ENCODE measurements at regions not wholly inside any gene's neighbourhood (a gene's known extent, or its start where the extent isn't known, plus 50 kb on each side); places are given as distances from the start of the nearest gene placed in this dataset.
A peak's percentile ranks its signal among the peaks of the same experiment; 100 is the strongest.

DNA sequence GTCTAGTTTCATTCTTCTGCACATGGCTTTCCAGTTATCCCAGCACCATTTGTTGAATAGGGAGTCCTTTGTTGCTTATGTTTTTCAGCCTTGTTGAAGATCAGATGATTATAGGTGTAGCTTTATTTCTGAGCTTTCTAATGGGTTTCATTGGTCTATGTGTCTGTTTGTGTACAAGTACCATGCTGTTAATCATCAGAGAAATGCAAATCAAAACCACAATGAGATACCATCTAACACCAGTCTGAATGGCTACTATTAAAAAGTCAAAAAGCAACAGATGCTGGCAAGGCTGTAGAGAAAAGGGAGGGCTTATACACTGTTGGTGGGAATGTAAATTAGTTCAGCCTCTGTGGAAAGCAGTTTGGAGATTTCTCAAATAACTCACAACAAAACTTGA lies 321.5 kb upstream of the PTBP2 start:
- Histone ChIP-seq H3K27ac (no peak overlapping the region), H3K4me3 (no peak overlapping the region)
- TF ChIP-seq, protein P1, sequence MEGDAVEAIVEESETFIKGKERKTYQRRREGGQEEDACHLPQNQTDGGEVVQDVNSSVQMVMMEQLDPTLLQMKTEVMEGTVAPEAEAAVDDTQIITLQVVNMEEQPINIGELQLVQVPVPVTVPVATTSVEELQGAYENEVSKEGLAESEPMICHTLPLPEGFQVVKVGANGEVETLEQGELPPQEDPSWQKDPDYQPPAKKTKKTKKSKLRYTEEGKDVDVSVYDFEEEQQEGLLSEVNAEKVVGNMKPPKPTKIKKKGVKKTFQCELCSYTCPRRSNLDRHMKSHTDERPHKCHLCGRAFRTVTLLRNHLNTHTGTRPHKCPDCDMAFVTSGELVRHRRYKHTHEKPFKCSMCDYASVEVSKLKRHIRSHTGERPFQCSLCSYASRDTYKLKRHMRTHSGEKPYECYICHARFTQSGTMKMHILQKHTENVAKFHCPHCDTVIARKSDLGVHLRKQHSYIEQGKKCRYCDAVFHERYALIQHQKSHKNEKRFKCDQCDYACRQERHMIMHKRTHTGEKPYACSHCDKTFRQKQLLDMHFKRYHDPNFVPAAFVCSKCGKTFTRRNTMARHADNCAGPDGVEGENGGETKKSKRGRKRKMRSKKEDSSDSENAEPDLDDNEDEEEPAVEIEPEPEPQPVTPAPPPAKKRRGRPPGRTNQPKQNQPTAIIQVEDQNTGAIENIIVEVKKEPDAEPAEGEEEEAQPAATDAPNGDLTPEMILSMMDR (IDR thresholded peaks at IDR 0.05): no peak
- DNase-seq (ENCODE audit: low spot score): no peak

DNA sequence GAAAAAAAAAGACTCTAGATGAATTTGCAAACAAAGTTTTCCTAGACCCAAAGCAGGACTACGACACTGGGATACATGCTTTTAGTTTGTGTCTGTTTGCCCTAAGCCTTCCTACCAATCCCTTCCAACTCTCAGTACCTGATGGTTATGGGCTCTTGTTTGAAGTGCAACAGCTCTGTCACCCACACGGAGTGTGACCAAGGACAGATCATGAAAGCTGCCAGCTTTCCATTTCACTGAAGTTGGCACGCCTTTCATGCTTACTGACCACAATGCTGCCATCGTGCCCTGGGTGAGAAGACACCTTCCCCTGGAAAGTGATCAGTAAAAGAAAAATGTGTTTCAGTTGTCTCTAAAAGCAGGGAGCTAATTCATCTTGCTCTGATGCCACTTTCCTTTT lies 312.5 kb upstream of the PTBP2 start:
- DNase-seq (ENCODE audit: low spot score): no peak
- TF ChIP-seq, protein P1 (IDR thresholded peaks at IDR 0.05): no peak
- Histone ChIP-seq H3K27ac (no peak overlapping the region), H3K4me3 (no peak overlapping the region)

DNA sequence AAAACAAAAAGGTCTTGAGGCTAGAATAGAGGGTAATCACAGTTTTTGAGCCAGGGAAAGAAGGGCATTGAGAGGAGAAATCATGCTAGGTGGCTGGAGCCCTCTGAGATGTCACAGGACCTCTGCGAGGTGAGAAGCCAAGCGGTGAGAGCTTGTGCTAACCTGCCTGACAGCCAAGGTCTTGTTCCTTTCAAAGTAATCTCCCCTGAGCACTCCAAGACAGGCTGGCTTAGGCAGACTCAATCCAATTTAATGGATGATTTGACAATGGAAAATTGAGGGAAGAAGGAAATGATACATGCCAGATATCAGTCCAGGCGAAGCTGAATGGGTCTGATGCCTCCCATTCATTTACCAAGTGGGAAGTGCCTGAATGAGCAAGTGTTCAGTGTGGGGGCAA lies 311.9 kb upstream of the PTBP2 start:
- H3K4me3 ChIP-seq: no peak overlapping the region
- TF ChIP-seq, protein P1 (IDR thresholded peaks at IDR 0.05): no peak
- no peak overlapping the region for H3K27ac ChIP-seq
- no peak for DNase-seq (ENCODE audit: low spot score)

DNA sequence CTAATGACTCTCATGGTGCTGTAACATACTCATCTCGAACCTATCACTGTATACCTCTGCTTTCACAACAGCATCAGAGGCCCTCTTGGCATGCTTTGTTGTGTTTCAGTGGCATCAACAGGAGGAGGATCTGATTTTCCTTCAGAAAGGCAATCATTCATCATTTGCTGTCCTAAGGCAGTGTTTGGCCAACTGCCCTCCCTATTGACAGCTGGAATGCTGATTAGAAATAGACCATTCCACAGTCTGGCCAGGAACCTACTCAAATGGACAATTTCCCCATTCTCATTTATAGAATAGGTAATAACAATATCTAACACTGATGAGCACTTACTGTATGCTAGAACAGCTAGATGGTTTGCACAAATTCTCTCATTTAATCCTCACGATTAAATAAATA lies 310.6 kb upstream of the PTBP2 start:
- DNase-seq (ENCODE audit: low spot score): no peak
- Histone ChIP-seq H3K27ac (no peak overlapping the region), H3K4me3 (no peak overlapping the region)
- TF ChIP-seq, protein P1 (IDR thresholded peaks at IDR 0.05): no peak

DNA sequence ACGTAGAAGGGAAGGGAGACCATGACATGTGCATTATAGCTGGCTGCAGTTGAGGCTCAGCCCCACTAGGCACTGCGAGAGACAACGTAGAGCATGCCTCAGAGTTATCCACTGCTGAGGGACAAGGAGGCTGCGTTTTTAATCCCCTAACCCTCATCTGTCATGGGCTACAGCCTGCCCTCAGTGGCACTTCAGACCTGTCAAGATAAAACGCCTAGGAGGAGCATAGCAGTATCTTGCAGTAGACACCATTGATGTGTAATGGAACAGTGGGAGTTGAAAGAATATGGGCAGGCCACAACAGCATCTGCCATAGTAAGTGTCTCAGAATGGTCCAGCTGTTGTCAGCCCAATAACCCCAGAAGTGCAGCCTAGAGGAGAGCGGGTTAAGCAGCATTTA lies 307.0 kb upstream of the PTBP2 start:
- Histone ChIP-seq H3K27ac (no peak overlapping the region), H3K4me3 (no peak overlapping the region)
- TF ChIP-seq, protein P1 (IDR thresholded peaks at IDR 0.05): no peak
- DNase-seq (ENCODE audit: low spot score): no peak

DNA sequence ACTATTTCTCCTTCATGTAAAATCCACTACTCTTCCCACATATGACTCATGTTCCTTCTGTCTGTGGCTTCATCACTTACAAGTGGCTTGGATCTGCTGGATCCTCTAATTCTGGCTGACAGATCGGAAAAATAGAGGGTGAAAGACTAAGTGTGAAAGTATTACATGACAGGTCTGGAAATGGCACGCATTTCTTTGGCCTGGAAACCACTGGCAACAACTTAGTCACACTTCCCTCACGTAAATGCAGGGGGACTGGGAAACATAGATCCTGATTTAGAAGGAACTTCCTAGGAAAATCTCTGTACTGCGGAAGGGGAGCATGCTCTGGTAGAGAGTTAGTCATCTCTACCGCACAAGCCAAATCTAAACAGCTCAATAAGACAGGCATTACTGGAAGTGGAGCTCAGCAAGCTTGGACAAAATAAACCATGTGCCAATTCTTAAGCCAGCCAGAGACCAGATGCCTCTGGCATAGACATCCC lies 305.4 kb upstream of the PTBP2 start:
- TF ChIP-seq, protein P1 (IDR thresholded peaks at IDR 0.05): no peak
- Histone ChIP-seq H3K27ac (peak overlapping the region; percentile 32 to 55), H3K4me3 (peak overlapping the region; percentile 2)
- DNase-seq (ENCODE audit: low spot score): peak; percentile 74

DNA sequence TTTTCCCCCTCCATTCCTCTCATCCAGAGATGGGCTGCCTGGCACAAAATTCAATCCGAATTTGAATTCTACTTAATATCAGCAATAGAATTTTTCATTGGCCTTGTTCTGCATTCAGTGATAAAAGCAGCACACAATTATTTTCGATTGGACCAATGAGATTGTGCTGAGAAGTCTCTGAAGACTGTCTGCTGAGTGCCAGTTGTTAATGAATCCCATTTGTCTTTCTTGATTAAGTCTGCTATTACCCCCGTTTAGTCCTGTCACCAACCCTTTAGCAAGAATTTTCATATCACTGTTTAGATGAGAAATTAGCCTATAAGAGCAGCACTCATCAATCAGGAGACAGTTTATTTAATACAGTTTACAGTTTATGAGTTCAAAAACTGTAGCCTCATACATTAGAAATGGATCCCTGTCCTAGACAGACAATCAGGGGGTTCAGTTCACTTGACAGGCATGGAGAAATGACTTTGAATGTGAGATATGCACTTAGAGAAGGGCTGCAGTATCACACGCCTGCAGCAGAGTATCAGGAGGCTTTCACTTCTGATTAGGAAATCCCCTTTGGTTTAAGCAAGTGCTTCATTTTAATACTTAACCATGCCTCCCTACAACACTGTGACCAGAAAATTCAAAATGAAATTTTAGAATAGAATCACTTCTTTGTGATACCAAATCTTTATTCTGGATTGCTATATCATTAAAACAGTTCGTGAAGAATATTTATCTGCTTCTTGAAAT lies 304.7 kb upstream of the PTBP2 start:
- Histone ChIP-seq H3K4me3 (peak overlapping the region; percentile 2), H3K27ac (peak overlapping the region; percentile 32 to 55)
- no peak for DNase-seq (ENCODE audit: low spot score)
- TF ChIP-seq, protein P1 (IDR thresholded peaks at IDR 0.05): no peak
